SK-N-SH (cell line): ENCODE measurements at regions not wholly inside any gene's neighbourhood (a gene's known extent, or its start where the extent isn't known, plus 50 kb on each side); places are given as distances from the start of the nearest gene placed in this dataset.

Experiments
- CTCF ChIA-PET: fragments of 300-600, 350-600 bp; formaldehyde crosslinking; extraction: SDS; loops from one replicate; lab custom pipeline; 2021; lab: Yijun Ruan, JAX
- POLR2A ChIA-PET: fragments of 350-600 bp; sonication (Branson Sonifier 250); formaldehyde crosslinking; extraction: SDS; loops from one replicate; lab custom pipeline; 2020; ENCODE audit warnings: antibody characterized with exemption, inconsistent platforms; lab: Yijun Ruan, JAX
- DNase-seq: peaks from one replicate; pipeline ENCODE4 v3.0.0; 2012
- H2AFZ ChIP-seq: fragments of 200-600 bp; sonication (generic); 2 replicates; pipeline ENCODE4 v1.8.1; 2016; ENCODE audit warnings: antibody characterized with exemption, mild to moderate bottlenecking, low read depth
- H3F3A ChIP-seq: fragments of 200-600 bp; sonication (generic); replicated peaks from 2 replicates; pipeline ENCODE3; 2016; ENCODE audit warnings: antibody characterized with exemption, mild to moderate bottlenecking; ENCODE audit not compliant: insufficient read depth
- H3K27ac ChIP-seq, 2 experiments: fragments of 200-500 bp in 1 of 2; fragments of 200-600 bp in 1 of 2; sonication (Bioruptor generic) in 1 of 2; sonication (generic), shearing (Covaris generic) in 1 of 2; 2 replicates each; pipeline versions ENCODE4 v1.5.1 to v1.6.1; 2014 to 2016; ENCODE audit warnings: low read depth in 2 of 2, inconsistent platforms in 1 of 2, low read length in 1 of 2, mild to moderate bottlenecking in 1 of 2, mixed read lengths in 1 of 2
- H3K27me3 ChIP-seq: fragments of 200-600 bp; sonication (generic), shearing (Covaris generic); 2 replicates; pipeline ENCODE4 v1.6.1; 2016; ENCODE audit warnings: mixed run types; ENCODE audit not compliant: insufficient read depth
- H3K36me3 ChIP-seq, 2 experiments: fragments of 200-500 bp in 1 of 2; fragments of 200-600 bp in 1 of 2; sonication (Bioruptor generic) in 1 of 2; sonication (generic) in 1 of 2; replicated peaks in 1 of 2; 2 replicates each; pipeline versions ENCODE3 to v1.5.1; 2014 to 2016; ENCODE audit warnings: low read length in 1 of 2, mild to moderate bottlenecking in 1 of 2; ENCODE audit not compliant: insufficient read depth in 2 of 2, control insufficient read depth in 1 of 2
- H3K4me1 ChIP-seq, 2 experiments: fragments of 200-500 bp in 1 of 2; fragments of 200-600 bp in 1 of 2; sonication (Bioruptor generic) in 1 of 2; sonication (generic), shearing (Covaris generic) in 1 of 2; 2 replicates each; pipeline versions ENCODE4 v1.5.1 to v1.6.1; 2014 to 2016; ENCODE audit warnings: low read depth in 1 of 2, low read length in 1 of 2, mixed run types in 1 of 2; ENCODE audit not compliant: insufficient read depth in 2 of 2, control insufficient read depth in 1 of 2
- H3K4me2 ChIP-seq: fragments of 200-600 bp; sonication (generic), shearing (Covaris generic); 2 replicates; pipeline ENCODE4 v1.6.1; 2017; ENCODE audit warnings: mixed run types
- H3K4me3 ChIP-seq, 2 experiments: fragments of 200-500 bp in 1 of 2; fragments of 200-600 bp in 1 of 2; sonication (Bioruptor generic) in 1 of 2; sonication (generic), shearing (Covaris generic) in 1 of 2; 2 replicates each; pipeline versions ENCODE4 v1.5.1 to v1.8.1; 2014 to 2016; ENCODE audit warnings: low read depth in 2 of 2, inconsistent platforms in 1 of 2, low read length in 1 of 2, mild to moderate bottlenecking in 1 of 2, mixed read lengths in 1 of 2, moderate library complexity in 1 of 2
- H3K79me2 ChIP-seq: fragments of 200-600 bp; sonication (generic); 2 replicates; pipeline ENCODE4 v1.8.1; 2017; ENCODE audit warnings: mild to moderate bottlenecking; ENCODE audit not compliant: insufficient read depth
- H3K9ac ChIP-seq: fragments of 200-600 bp; sonication (generic); 2 replicates; pipeline ENCODE4 v1.6.1; 2017; ENCODE audit warnings: mixed run types
- H3K9me2 ChIP-seq: fragments of 200-600 bp; sonication (generic); 2 replicates; pipeline ENCODE4 v1.6.1; 2017; ENCODE audit warnings: mixed run types
- H3K9me3 ChIP-seq: fragments of 200-600 bp; sonication (generic); 2 replicates; pipeline ENCODE4 v1.6.1; 2017; ENCODE audit warnings: mixed run types, mild to moderate bottlenecking, moderate library complexity
- H4K20me1 ChIP-seq: fragments of 200-600 bp; sonication (generic); 2 replicates; pipeline ENCODE4 v1.6.1; 2017; ENCODE audit warnings: mild to moderate bottlenecking, mixed run types; ENCODE audit not compliant: insufficient read depth
- ELF1 ChIP-seq: IDR thresholded peaks from 2 replicates; pipeline ENCODE4 v1.4.0; 2012
- EP300 ChIP-seq, 2 experiments: IDR thresholded peaks; 2 replicates each; pipeline versions ENCODE4 v1.4.0 to v1.6.1; 2012; ENCODE audit warnings: borderline replicate concordance in 1 of 2, low read depth in 1 of 2, low read length in 1 of 2
- FOSL2 ChIP-seq: IDR thresholded peaks from 2 replicates; pipeline ENCODE4 v1.4.0; 2012; ENCODE audit warnings: low read depth, mild to moderate bottlenecking, moderate library complexity, borderline replicate concordance
- GABPA ChIP-seq: IDR thresholded peaks from 2 replicates; pipeline ENCODE4 v1.4.0; 2012; ENCODE audit warnings: low read depth, mild to moderate bottlenecking
- NRF1 ChIP-seq: IDR thresholded peaks from 2 replicates; pipeline ENCODE4 v1.6.1; 2012; ENCODE audit warnings: low read depth, mild to moderate bottlenecking, low read length
- PBX3 ChIP-seq: IDR thresholded peaks from 2 replicates; pipeline ENCODE4; 2012
- POLR2AphosphoS5 ChIP-seq: IDR thresholded peaks from 2 replicates; pipeline ENCODE4 v1.6.1; 2012; ENCODE audit warnings: low read depth, low read length
- RCOR1 ChIP-seq: fragments of 150-350 bp; IDR thresholded peaks from 2 replicates; pipeline ENCODE4 v1.6.1; 2017; ENCODE audit warnings: antibody characterized with exemption, low read length
- REST ChIP-seq: IDR thresholded peaks from 2 replicates; pipeline ENCODE4 v1.6.1; 2012; ENCODE audit warnings: mild to moderate bottlenecking, low read depth, low read length, moderate library complexity
- TCF12 ChIP-seq: IDR thresholded peaks from 2 replicates; pipeline ENCODE4 v1.4.0; 2012
- TEAD4 ChIP-seq: IDR thresholded peaks from 2 replicates; pipeline ENCODE4 v1.4.0; 2012; ENCODE audit warnings: mild to moderate bottlenecking, borderline replicate concordance; ENCODE audit not compliant: insufficient read depth
- YY1 ChIP-seq: IDR thresholded peaks from 2 replicates; pipeline ENCODE4 v1.4.0; 2012; ENCODE audit warnings: low read depth, mild to moderate bottlenecking
- WGBS: methylation state at CpG from one replicate; pipeline ENCODE4 v1.1.6; 2017; ENCODE audit warnings: low lambda C conversion rate; 5-methylcytosine and 5-hydroxymethylcytosine counted together
- TF ChIP-seq, protein P1 (sequence below): fragments of 150-350 bp; IDR thresholded peaks from 2 replicates; pipeline ENCODE4 v1.6.1; 2016; ENCODE audit warnings: mild to moderate bottlenecking, low read depth, low read length
- TF ChIP-seq, protein P2 (sequence below): IDR thresholded peaks from 2 replicates; pipeline ENCODE4 v1.4.0; 2012; ENCODE audit warnings: low read depth, borderline replicate concordance
- TF ChIP-seq, protein P3 (sequence below): fragments of 200-600 bp; sonication (generic); IDR thresholded peaks from 2 replicates; pipeline ENCODE4 v1.6.1; 2017; ENCODE audit warnings: antibody characterized with exemption, mild to moderate bottlenecking, moderate library complexity

GRCh38 chr2:51454177-51454576 lies 422.2 kb upstream of the NRXN1 start:
- TF ChIP-seq, protein P1, sequence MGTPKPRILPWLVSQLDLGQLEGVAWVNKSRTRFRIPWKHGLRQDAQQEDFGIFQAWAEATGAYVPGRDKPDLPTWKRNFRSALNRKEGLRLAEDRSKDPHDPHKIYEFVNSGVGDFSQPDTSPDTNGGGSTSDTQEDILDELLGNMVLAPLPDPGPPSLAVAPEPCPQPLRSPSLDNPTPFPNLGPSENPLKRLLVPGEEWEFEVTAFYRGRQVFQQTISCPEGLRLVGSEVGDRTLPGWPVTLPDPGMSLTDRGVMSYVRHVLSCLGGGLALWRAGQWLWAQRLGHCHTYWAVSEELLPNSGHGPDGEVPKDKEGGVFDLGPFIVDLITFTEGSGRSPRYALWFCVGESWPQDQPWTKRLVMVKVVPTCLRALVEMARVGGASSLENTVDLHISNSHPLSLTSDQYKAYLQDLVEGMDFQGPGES: no peak
- TF ChIP-seq TCF12 (no peak), TEAD4 (no peak)
- TF ChIP-seq, protein P2, sequence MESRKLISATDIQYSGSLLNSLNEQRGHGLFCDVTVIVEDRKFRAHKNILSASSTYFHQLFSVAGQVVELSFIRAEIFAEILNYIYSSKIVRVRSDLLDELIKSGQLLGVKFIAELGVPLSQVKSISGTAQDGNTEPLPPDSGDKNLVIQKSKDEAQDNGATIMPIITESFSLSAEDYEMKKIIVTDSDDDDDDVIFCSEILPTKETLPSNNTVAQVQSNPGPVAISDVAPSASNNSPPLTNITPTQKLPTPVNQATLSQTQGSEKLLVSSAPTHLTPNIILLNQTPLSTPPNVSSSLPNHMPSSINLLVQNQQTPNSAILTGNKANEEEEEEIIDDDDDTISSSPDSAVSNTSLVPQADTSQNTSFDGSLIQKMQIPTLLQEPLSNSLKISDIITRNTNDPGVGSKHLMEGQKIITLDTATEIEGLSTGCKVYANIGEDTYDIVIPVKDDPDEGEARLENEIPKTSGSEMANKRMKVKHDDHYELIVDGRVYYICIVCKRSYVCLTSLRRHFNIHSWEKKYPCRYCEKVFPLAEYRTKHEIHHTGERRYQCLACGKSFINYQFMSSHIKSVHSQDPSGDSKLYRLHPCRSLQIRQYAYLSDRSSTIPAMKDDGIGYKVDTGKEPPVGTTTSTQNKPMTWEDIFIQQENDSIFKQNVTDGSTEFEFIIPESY: no peak
- H3K27ac ChIP-seq: no peak overlapping the region
- no peak overlapping the region for H3K4me3 ChIP-seq
- no peaks in the 10 kb centered on the region for H3K79me2 ChIP-seq
- ChIA-PET CTCF (no interaction called here), POLR2A (no interaction called here)
- no peak for DNase-seq
- no peaks in the 10 kb centered on the region for H3K9me3 ChIP-seq
- no peaks in the 10 kb centered on the region for H3K9me2 ChIP-seq
- H2AFZ ChIP-seq: no peak overlapping the region
- H3K36me3 ChIP-seq: no peaks in the 10 kb centered on the region
- WGBS: 26% methylated on average over 4 of the region's 4 CpGs
- no peaks in the 10 kb centered on the region for H4K20me1 ChIP-seq
- no peaks in the 10 kb centered on the region for H3K4me1 ChIP-seq
- no peak overlapping the region for H3K4me2 ChIP-seq
- no peak overlapping the region for H3K9ac ChIP-seq
- H3F3A ChIP-seq: no peaks in the 10 kb centered on the region
- no peaks in the 10 kb centered on the region for H3K27me3 ChIP-seq

DNA sequence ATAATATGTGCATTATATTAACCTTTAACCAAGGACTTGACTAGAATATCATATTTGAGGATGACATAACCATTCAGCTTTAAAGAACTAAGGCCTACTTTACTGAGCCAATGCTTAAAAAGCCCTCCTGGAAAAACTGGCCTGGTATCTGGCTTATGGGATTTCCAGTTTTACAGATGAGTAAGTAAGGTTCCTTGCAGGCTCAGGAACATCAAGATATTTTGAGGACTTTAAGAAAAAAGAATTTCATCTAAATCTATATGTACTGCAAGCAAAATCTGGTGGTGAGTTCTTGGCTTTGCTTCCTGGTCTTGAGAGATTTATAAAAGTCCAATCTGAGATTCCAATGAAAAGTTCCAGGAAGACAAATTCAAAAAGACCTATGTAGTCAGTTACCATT lies 417.0 kb upstream of the NRXN1 start:
- Histone ChIP-seq H3K9me3 (no peaks in the 10 kb centered on the region), H3K79me2 (no peaks in the 10 kb centered on the region), H3K36me3 (no peaks in the 10 kb centered on the region), H3K27me3 (no peaks in the 10 kb centered on the region), H4K20me1 (no peaks in the 10 kb centered on the region), H3K4me1 (no peaks in the 10 kb centered on the region), H3K27ac (no peak overlapping the region), H3K4me3 (no peak overlapping the region), H2AFZ (no peak overlapping the region), H3K4me2 (no peak overlapping the region), H3K9me2 (no peaks in the 10 kb centered on the region), H3F3A (no peaks in the 10 kb centered on the region), H3K9ac (no peak overlapping the region)
- DNase-seq: no peak
- ChIA-PET POLR2A (no interaction called here), CTCF (no interaction called here)
- TF ChIP-seq FOSL2 (no peak), TCF12 (no peak), YY1 (no peak), NRF1 (no peak), EP300 (IDR thresholded peaks at IDR 0.05; ENCODE audit: borderline replicate concordance in 1 of 2, low read depth in 1 of 2, low read length in 1 of 2) (no peak), ELF1 (no peak), PBX3 (no peak), POLR2AphosphoS5 (no peak), RCOR1 (no peak), REST (no peak), GABPA (no peak)
- TF ChIP-seq, protein P1: no peak
- TF ChIP-seq, protein P3, sequence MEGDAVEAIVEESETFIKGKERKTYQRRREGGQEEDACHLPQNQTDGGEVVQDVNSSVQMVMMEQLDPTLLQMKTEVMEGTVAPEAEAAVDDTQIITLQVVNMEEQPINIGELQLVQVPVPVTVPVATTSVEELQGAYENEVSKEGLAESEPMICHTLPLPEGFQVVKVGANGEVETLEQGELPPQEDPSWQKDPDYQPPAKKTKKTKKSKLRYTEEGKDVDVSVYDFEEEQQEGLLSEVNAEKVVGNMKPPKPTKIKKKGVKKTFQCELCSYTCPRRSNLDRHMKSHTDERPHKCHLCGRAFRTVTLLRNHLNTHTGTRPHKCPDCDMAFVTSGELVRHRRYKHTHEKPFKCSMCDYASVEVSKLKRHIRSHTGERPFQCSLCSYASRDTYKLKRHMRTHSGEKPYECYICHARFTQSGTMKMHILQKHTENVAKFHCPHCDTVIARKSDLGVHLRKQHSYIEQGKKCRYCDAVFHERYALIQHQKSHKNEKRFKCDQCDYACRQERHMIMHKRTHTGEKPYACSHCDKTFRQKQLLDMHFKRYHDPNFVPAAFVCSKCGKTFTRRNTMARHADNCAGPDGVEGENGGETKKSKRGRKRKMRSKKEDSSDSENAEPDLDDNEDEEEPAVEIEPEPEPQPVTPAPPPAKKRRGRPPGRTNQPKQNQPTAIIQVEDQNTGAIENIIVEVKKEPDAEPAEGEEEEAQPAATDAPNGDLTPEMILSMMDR: no peak
